LNCAP (cell line): ENCODE measurements at regions not wholly inside any gene's neighbourhood (a gene's known extent, or its start where the extent isn't known, plus 50 kb on each side); places are given as distances from the start of the nearest gene placed in this dataset.

ENCODE experiments used
- CTCF ChIP-seq: fragments of 450-650 bp; IDR thresholded peaks from 2 replicates; pipeline ENCODE4 v1.5.1; 2017; ENCODE audit warnings: mild to moderate bottlenecking

GRCh38 chr16:5366126-5366525 is 268.5 kb upstream of the EEF2KMT start:
- TF ChIP-seq CTCF, result no peak

- TF ChIP-seq CTCF, result no peak
Observed at GRCh38 chr16:5364186-5364585, 266.6 kb upstream of the EEF2KMT start.

GRCh38 chr16:5361322-5361721 is 263.7 kb upstream of the EEF2KMT start:
- no peak for TF ChIP-seq CTCF

GRCh38 chr16:5354645-5355044 is 257.1 kb upstream of the EEF2KMT start:
- no peak for TF ChIP-seq CTCF

GRCh38 chr16:5349670-5350517 is 252.3 kb upstream of the EEF2KMT start:
- TF ChIP-seq CTCF, result no peak

- no peak for TF ChIP-seq CTCF
Observed at GRCh38 chr16:5349101-5349500, 251.5 kb upstream of the EEF2KMT start.

- TF ChIP-seq CTCF, result no peak
Observed at GRCh38 chr16:5347561-5347960, 250.0 kb upstream of the EEF2KMT start.
